DND-41 (cell line): ENCODE measurements at regions not wholly inside any gene's neighbourhood (a gene's known extent, or its start where the extent isn't known, plus 50 kb on each side); places are given as distances from the start of the nearest gene placed in this dataset.

Experiments used
- ATAC-seq: fragments of 200-7000 bp; cut with Tn5 transposase; 3 replicates; pipeline ENCODE4 v1.9.1; 2021; ENCODE audit warnings: low read depth; ENCODE audit not compliant: insufficient read depth
- DNase-seq: peaks from one replicate; pipeline ENCODE4 v3.0.0-alpha.2; 2020
- H2AFZ ChIP-seq: 2 replicates; pipeline ENCODE4 v1.6.0; 2012; ENCODE audit warnings: low read depth, low read length
- H3K27ac ChIP-seq: 2 replicates; pipeline ENCODE4 v1.5.1; 2012; ENCODE audit warnings: low read length, inconsistent platforms
- H3K27me3 ChIP-seq: fragments of 200-600 bp; sonication (generic); 2 replicates; pipeline ENCODE4 v1.6.0; 2012; ENCODE audit warnings: low read length, mild to moderate bottlenecking, inconsistent platforms; ENCODE audit not compliant: insufficient read depth, poor library complexity
- H3K36me3 ChIP-seq: 2 replicates; pipeline ENCODE4 v1.5.1; 2012; ENCODE audit warnings: low read length, inconsistent platforms; ENCODE audit not compliant: insufficient read depth
- H3K4me1 ChIP-seq: 2 replicates; pipeline ENCODE4 v1.5.1; 2012; ENCODE audit warnings: mild to moderate bottlenecking, low read length; ENCODE audit not compliant: insufficient read depth
- H3K4me2 ChIP-seq: 2 replicates; pipeline ENCODE4 v1.6.0; 2012; ENCODE audit warnings: mild to moderate bottlenecking, moderate library complexity, low read length, inconsistent platforms; ENCODE audit not compliant: insufficient read depth
- H3K4me3 ChIP-seq, 2 experiments: fragments of 200-600 bp in 1 of 2; shearing (Covaris generic) in 1 of 2; 2 replicates each; pipeline ENCODE4 v1.5.1; 2012 to 2016; ENCODE audit warnings: inconsistent platforms in 2 of 2, low read length in 2 of 2, mild to moderate bottlenecking in 2 of 2, low read depth in 1 of 2, moderate library complexity in 1 of 2
- H3K79me2 ChIP-seq: 2 replicates; pipeline ENCODE4 v1.6.0; 2012; ENCODE audit warnings: low read length, inconsistent platforms; ENCODE audit not compliant: insufficient read depth
- H3K9ac ChIP-seq: 2 replicates; pipeline ENCODE4 v1.6.0; 2012; ENCODE audit warnings: low read depth, mild to moderate bottlenecking, inconsistent platforms, low read length, moderate library complexity
- H3K9me3 ChIP-seq: 2 replicates; pipeline ENCODE4 v1.5.1; 2012; ENCODE audit warnings: low read length, moderate library complexity, mild to moderate bottlenecking, inconsistent platforms; ENCODE audit not compliant: insufficient read depth, severe bottlenecking
- H4K20me1 ChIP-seq: 2 replicates; pipeline ENCODE4 v1.6.0; 2012; ENCODE audit warnings: low read length; ENCODE audit not compliant: insufficient read depth
- EZH2 ChIP-seq: IDR thresholded peaks from 3 replicates; pipeline ENCODE4 v1.6.1; 2012; ENCODE audit warnings: borderline replicate concordance, low read depth, mild to moderate bottlenecking, moderate library complexity, low read length, inconsistent platforms; ENCODE audit not compliant: severe bottlenecking
- TF ChIP-seq, protein P1 (sequence below): IDR thresholded peaks from 2 replicates; pipeline ENCODE4 v1.5.1; 2012; ENCODE audit warnings: borderline replicate concordance, low read length, moderate library complexity, mild to moderate bottlenecking; ENCODE audit not compliant: poor library complexity, severe bottlenecking; ENCODE audit errors: extremely low read depth

DNA sequence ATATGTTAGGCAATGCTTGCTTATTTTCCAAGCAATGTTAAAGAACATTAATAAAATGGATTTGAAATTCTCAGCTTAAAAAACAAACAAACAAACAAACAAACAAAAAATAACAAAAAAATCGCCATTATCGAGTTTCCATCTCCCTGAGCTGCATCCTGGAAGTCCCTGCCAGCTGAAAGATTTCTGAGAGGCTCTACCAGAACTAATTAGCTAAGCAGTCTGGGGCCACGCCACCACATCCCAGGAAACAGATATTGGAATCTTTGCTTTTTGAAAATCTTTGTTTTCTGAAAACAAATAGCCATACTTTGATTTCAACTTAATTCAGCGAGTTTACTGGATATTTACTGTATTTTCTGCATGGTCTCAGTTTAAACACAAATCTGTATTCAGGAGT lies 143.6 kb downstream of the LSMEM1 start:
- ATAC-seq, result no peak
- no peaks in the 10 kb centered on the region for H4K20me1 ChIP-seq

DNA sequence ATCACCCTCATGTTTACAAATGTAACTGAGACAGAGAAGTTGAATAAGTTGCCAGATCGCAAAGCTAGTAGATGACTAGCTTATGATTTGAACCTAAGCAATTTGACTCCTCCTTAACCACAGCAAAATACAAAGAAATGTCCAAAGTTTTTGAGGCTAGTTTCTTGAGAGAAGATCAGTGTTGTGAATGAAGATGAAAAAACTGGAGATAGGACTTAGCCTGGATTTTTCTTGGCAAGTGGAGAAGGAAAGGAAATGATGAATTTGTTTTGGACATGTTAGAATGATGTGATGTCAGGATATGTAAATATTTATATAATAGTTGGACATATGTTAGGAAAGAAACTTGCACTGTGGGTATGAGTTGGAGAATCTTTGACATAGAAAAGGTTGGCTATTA lies 149.8 kb downstream of the LSMEM1 start:
- no peak overlapping the region for H2AFZ ChIP-seq
- H3K9me3 ChIP-seq, result peaks cover 5% of the 10 kb centered on the region
- H3K27ac ChIP-seq, result no peak overlapping the region
- H3K9ac ChIP-seq, result no peak overlapping the region
- H3K4me2 ChIP-seq, result no peak overlapping the region
- no peak overlapping the region for H3K4me3 ChIP-seq
- no peaks in the 10 kb centered on the region for H3K79me2 ChIP-seq
- no peaks in the 10 kb centered on the region for H4K20me1 ChIP-seq
- ATAC-seq (no peak), DNase-seq (no peak)
- no peaks in the 10 kb centered on the region for H3K4me1 ChIP-seq
- TF ChIP-seq EZH2, result no peak
- TF ChIP-seq, protein P1, sequence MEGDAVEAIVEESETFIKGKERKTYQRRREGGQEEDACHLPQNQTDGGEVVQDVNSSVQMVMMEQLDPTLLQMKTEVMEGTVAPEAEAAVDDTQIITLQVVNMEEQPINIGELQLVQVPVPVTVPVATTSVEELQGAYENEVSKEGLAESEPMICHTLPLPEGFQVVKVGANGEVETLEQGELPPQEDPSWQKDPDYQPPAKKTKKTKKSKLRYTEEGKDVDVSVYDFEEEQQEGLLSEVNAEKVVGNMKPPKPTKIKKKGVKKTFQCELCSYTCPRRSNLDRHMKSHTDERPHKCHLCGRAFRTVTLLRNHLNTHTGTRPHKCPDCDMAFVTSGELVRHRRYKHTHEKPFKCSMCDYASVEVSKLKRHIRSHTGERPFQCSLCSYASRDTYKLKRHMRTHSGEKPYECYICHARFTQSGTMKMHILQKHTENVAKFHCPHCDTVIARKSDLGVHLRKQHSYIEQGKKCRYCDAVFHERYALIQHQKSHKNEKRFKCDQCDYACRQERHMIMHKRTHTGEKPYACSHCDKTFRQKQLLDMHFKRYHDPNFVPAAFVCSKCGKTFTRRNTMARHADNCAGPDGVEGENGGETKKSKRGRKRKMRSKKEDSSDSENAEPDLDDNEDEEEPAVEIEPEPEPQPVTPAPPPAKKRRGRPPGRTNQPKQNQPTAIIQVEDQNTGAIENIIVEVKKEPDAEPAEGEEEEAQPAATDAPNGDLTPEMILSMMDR, result no peak
- no peaks in the 10 kb centered on the region for H3K36me3 ChIP-seq
- no peaks in the 10 kb centered on the region for H3K27me3 ChIP-seq

More for the DNA sequence above, 143.6 kb downstream of the LSMEM1 start:
- Histone ChIP-seq H3K9ac (no peak overlapping the region), H3K79me2 (no peaks in the 10 kb centered on the region), H2AFZ (no peak overlapping the region), H3K36me3 (no peaks in the 10 kb centered on the region), H3K4me1 (no peaks in the 10 kb centered on the region), H3K4me3 (no peak overlapping the region), H3K27me3 (no peaks in the 10 kb centered on the region), H3K9me3 (peaks cover 5% of the 10 kb centered on the region), H3K27ac (no peak overlapping the region), H3K4me2 (no peak overlapping the region)
- no peak for DNase-seq
- TF ChIP-seq, protein P1, result no peak
- TF ChIP-seq EZH2, result no peak

DNA sequence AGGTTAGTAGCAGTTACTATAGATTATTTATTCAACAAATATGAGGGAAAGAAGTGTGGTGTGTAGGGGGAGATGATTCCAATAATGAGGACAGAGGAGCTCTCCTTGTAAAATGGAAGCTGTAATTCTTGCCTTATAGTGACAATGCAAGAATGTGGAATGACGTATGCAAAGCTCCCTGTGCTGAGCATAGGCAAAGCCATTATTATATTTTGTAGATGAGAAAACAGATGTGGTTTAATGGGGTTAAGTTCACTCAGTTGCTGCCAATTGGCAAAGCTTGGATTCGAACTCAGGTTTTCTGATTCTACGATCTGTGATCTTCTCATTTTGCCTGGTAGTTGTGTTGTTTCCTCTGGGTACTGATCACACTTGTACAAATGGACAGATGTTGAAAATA lies 153.3 kb downstream of the LSMEM1 start:
- H4K20me1 ChIP-seq, result no peaks in the 10 kb centered on the region
- H3K79me2 ChIP-seq, result no peaks in the 10 kb centered on the region
- H3K27ac ChIP-seq, result no peak overlapping the region
- TF ChIP-seq, protein P1, result no peak
- no peak for TF ChIP-seq EZH2
- no peak overlapping the region for H3K4me2 ChIP-seq
- no peaks in the 10 kb centered on the region for H3K4me1 ChIP-seq
- no peak overlapping the region for H3K4me3 ChIP-seq
- H3K9me3 ChIP-seq, result no peaks in the 10 kb centered on the region
- H3K9ac ChIP-seq, result no peak overlapping the region
- no peaks in the 10 kb centered on the region for H3K27me3 ChIP-seq
- H3K36me3 ChIP-seq, result no peaks in the 10 kb centered on the region
- no peak for DNase-seq
- H2AFZ ChIP-seq, result no peak overlapping the region
- no peak for ATAC-seq

DNA sequence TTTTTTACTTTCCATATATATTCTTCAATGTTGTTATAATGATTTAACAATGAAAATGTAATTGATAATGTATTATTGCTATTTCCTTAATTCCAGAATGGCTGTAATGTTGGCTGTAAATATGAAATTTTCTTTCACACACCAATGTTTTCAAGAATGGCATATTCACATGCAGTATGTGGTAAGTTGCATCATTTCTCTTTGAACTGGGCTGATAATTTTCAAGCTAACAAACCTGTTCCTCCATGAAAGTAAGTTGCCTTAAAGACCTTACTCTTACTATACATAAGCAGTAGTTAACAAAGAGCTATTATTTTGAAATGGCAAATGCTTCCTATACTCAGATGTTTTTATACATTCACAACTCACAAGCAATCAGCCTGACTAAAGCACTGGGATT lies 154.5 kb downstream of the TMEM168 start:
- Histone ChIP-seq H3K9ac (no peak overlapping the region), H2AFZ (no peak overlapping the region), H3K4me2 (no peak overlapping the region), H3K4me3 (no peak overlapping the region), H3K27ac (no peak overlapping the region), H3K36me3 (no peaks in the 10 kb centered on the region), H3K79me2 (no peaks in the 10 kb centered on the region), H3K4me1 (no peaks in the 10 kb centered on the region), H4K20me1 (no peaks in the 10 kb centered on the region), H3K27me3 (no peaks in the 10 kb centered on the region), H3K9me3 (no peaks in the 10 kb centered on the region)
- no peak for ATAC-seq
- DNase-seq, result no peak
- TF ChIP-seq, protein P1, result no peak
- TF ChIP-seq EZH2, result no peak
